Stomach (tissue), 4 donors: ENCODE measurements at regions not wholly inside any gene's neighbourhood (a gene's known extent, or its start where the extent isn't known, plus 50 kb on each side); places are given as distances from the start of the nearest gene placed in this dataset.

Source experiments
- CTCF ChIP-seq, 7 experiments: fragments of 450-650 bp in 4 of 7; fragments of 200-600 bp in 3 of 7; sonication (generic) in 3 of 7; IDR thresholded peaks; one replicate each; pipeline ENCODE4 v1.5.1; 2016 to 2019; ENCODE audit warnings: antibody characterized with exemption in 7 of 7, control low read depth in 2 of 7, mild to moderate bottlenecking in 1 of 7
- POLR2A ChIP-seq, 4 donors: fragments of 450-650 bp; IDR thresholded peaks; one replicate each; pipeline ENCODE4 v1.6.1; 2016; ENCODE audit warnings: antibody characterized with exemption in 4 of 4, control low read depth in 2 of 4, mild to moderate bottlenecking in 1 of 4, moderate library complexity in 1 of 4

- TF ChIP-seq CTCF (IDR thresholded peaks at IDR 0.05) (no peak), POLR2A (IDR thresholded peaks at IDR 0.05) (no peak)
Measured at GRCh38 chr12:58074259-58074658, 132.9 kb downstream of the ATP23 start.
